GM23338 (cell line): ENCODE measurements at regions not wholly inside any gene's neighbourhood (a gene's known extent, or its start where the extent isn't known, plus 50 kb on each side); places are given as distances from the start of the nearest gene placed in this dataset.

ENCODE experiments used
- ATAC-seq: fragments of 200-7000 bp; cut with Tn5 transposase; 3 replicates; pipeline ENCODE4 v1.9.1; 2020
- DNase-seq: peaks from one replicate; pipeline ENCODE4 v3.0.0-alpha.2; 2015; ENCODE audit warnings: low spot score
- H2AFZ ChIP-seq: fragments of 200-600 bp; sonication (generic); 2 replicates; pipeline ENCODE4 v1.8.0; 2016; ENCODE audit warnings: antibody characterized with exemption, mild to moderate bottlenecking, moderate library complexity
- H3F3A ChIP-seq: fragments of 200-600 bp; sonication (generic); replicated peaks from 2 replicates; pipeline ENCODE4 v1.8.0; 2017; ENCODE audit warnings: antibody characterized with exemption, mixed run types, low read depth
- H3K27ac ChIP-seq: fragments of 200-600 bp; sonication (generic); 2 replicates; pipeline ENCODE4 v1.6.1; 2016; ENCODE audit warnings: low read depth
- H3K27me3 ChIP-seq: fragments of 200-600 bp; sonication (generic); 2 replicates; pipeline ENCODE4 v1.8.0; 2016; ENCODE audit warnings: mild to moderate bottlenecking, mixed run types, moderate library complexity; ENCODE audit not compliant: insufficient read depth
- H3K36me3 ChIP-seq: fragments of 200-600 bp; sonication (generic); 2 replicates; pipeline ENCODE4 v1.8.0; 2016; ENCODE audit warnings: mild to moderate bottlenecking; ENCODE audit not compliant: insufficient read depth
- H3K4me1 ChIP-seq: fragments of 200-600 bp; sonication (generic); 2 replicates; pipeline ENCODE4 v1.8.0; 2016; ENCODE audit warnings: mild to moderate bottlenecking, moderate library complexity; ENCODE audit not compliant: insufficient read depth
- H3K4me2 ChIP-seq: fragments of 200-600 bp; sonication (generic); 2 replicates; pipeline ENCODE4 v1.7.1; 2017; ENCODE audit warnings: mixed run types
- H3K4me3 ChIP-seq: fragments of 200-600 bp; sonication (generic); 2 replicates; pipeline ENCODE4 v1.6.1; 2016; ENCODE audit warnings: mixed run types
- H3K79me2 ChIP-seq: fragments of 200-600 bp; sonication (generic); replicated peaks from 2 replicates; pipeline ENCODE4 v1.8.0; 2017; ENCODE audit warnings: mild to moderate bottlenecking; ENCODE audit not compliant: insufficient read depth
- H3K9me2 ChIP-seq: fragments of 200-600 bp; sonication (generic); 2 replicates; pipeline ENCODE4 v1.8.0; 2017; ENCODE audit not compliant: insufficient read depth
- H4K20me1 ChIP-seq: fragments of 200-600 bp; sonication (generic); replicated peaks from 2 replicates; pipeline ENCODE4 v1.8.0; 2017; ENCODE audit warnings: mild to moderate bottlenecking; ENCODE audit not compliant: insufficient read depth
- H3K27ac Mint-ChIP-seq: 2 replicates; pipeline ENCODE4 v1.8.0; 2020; ENCODE audit warnings: inconsistent platforms, mild to moderate bottlenecking, moderate library complexity, mixed read lengths
- H3K27me3 Mint-ChIP-seq: 3 replicates; pipeline ENCODE4 v1.8.0; 2022; ENCODE audit warnings: low read depth, mild to moderate bottlenecking, moderate library complexity, mixed read lengths, inconsistent platforms; ENCODE audit not compliant: insufficient read depth, poor library complexity
- H3K36me3 Mint-ChIP-seq: 3 replicates; pipeline ENCODE4 v1.8.0; 2021; ENCODE audit warnings: low read depth, mild to moderate bottlenecking, inconsistent platforms, moderate library complexity, mixed read lengths
- H3K4me1 Mint-ChIP-seq: 3 replicates; pipeline ENCODE4 v1.8.0; 2020; ENCODE audit warnings: mild to moderate bottlenecking, inconsistent platforms, mixed read lengths
- H3K4me3 Mint-ChIP-seq: 3 replicates; pipeline ENCODE4 v1.8.0; 2021; ENCODE audit warnings: moderate library complexity, mild to moderate bottlenecking, inconsistent platforms, mixed read lengths
- H3K9me3 Mint-ChIP-seq: 3 replicates; pipeline ENCODE4 v1.8.0; 2020; ENCODE audit warnings: moderate library complexity, mild to moderate bottlenecking, inconsistent platforms, mixed read lengths
- CREB1 ChIP-seq: fragments of 250-450 bp; sonication (Bioruptor Pico); IDR thresholded peaks from 2 replicates; pipeline ENCODE4 v1.5.0; 2020; ENCODE audit warnings: low read depth, mild to moderate bottlenecking, moderate library complexity
- EZH2 ChIP-seq: fragments of 200-600 bp; sonication (generic); IDR thresholded peaks from one replicate; pipeline ENCODE4 v1.8.0; 2017; ENCODE audit warnings: antibody characterized with exemption, mild to moderate bottlenecking, low read depth; ENCODE audit not compliant: unreplicated experiment
- EZH2phosphoT487 ChIP-seq: fragments of 200-600 bp; sonication (generic); IDR thresholded peaks from one replicate; pipeline ENCODE4 v1.8.1; 2018; ENCODE audit warnings: antibody characterized with exemption; ENCODE audit not compliant: unreplicated experiment
- JUNB ChIP-seq: IDR thresholded peaks from one replicate; pipeline ENCODE4 v1.6.1; 2016; ENCODE audit warnings: antibody characterized with exemption; ENCODE audit not compliant: unreplicated experiment
- NANOG ChIP-seq: IDR thresholded peaks from 2 replicates; pipeline ENCODE4 v1.6.1; 2016; ENCODE audit warnings: antibody characterized with exemption, borderline replicate concordance
- POLR2AphosphoS5 ChIP-seq: IDR thresholded peaks from 2 replicates; pipeline ENCODE4 v1.6.1; 2016; ENCODE audit warnings: antibody characterized with exemption, low read depth
- STAT1 ChIP-seq: IDR thresholded peaks from one replicate; pipeline ENCODE4 v1.6.1; 2016; ENCODE audit warnings: antibody characterized with exemption; ENCODE audit not compliant: unreplicated experiment
- ZNF114 ChIP-seq: fragments of 250-450 bp; sonication (Bioruptor Pico); IDR thresholded peaks from 2 replicates; pipeline ENCODE4 v1.5.0; 2020; ENCODE audit warnings: mild to moderate bottlenecking, moderate library complexity
- ZNF331 ChIP-seq: fragments of 250-450 bp; sonication (Bioruptor Pico); IDR thresholded peaks from 2 replicates; pipeline ENCODE4 v1.5.0; 2020; ENCODE audit warnings: low read depth, mild to moderate bottlenecking, moderate library complexity
- TF ChIP-seq, protein P1 (sequence below): fragments of 250-450 bp; sonication (Bioruptor Pico); IDR thresholded peaks from 2 replicates; pipeline ENCODE4 v1.5.0; 2020; ENCODE audit warnings: mild to moderate bottlenecking, moderate library complexity
- TF ChIP-seq, protein P2 (sequence below), 2 experiments: fragments of 200-600 bp in 1 of 2; sonication (generic) in 1 of 2; conservative IDR thresholded peaks; 2 replicates each; pipeline versions ENCODE4 v1.5.1 to v1.6.1; 2016 to 2017; ENCODE audit warnings: antibody characterized with exemption in 2 of 2, low read depth in 2 of 2, mild to moderate bottlenecking in 2 of 2, moderate library complexity in 1 of 2
- TF ChIP-seq, protein P3 (sequence below): IDR thresholded peaks from 2 replicates; pipeline ENCODE4 v1.6.1; 2016; ENCODE audit warnings: antibody characterized with exemption
- TF ChIP-seq, protein P4 (sequence below): IDR thresholded peaks from one replicate; pipeline ENCODE4 v1.6.1; 2018; ENCODE audit warnings: antibody characterized with exemption; ENCODE audit not compliant: unreplicated experiment

DNA sequence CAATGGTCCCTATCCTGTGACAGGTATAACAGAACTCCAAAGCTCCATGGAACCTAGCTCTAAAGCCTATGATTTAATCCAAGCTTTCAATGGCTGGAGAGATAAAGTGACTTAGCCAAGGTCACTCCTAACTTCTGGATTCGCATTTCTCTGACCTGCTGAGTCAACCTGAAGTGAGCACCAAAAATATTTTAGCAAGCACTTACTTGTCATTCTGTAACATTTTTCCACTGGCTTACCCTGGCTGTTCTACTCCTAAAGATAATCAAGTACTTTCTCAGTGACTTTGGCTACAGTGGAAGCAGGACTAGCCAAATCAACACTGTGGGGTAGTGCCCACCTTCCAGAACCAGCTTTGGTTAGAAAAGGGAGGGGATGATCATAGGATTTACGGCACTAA, 188.3 kb downstream of the OGFRL1 start:
- peaks cover 4% of the 10 kb centered on the region for H3K27me3 Mint-ChIP-seq
- no peak overlapping the region for H3K4me2 ChIP-seq
- no peak overlapping the region for H3K27ac ChIP-seq
- H3K9me2 ChIP-seq: peaks cover 3% of the 10 kb centered on the region; the same call in 1 of the 2 replicates
- H3K36me3 ChIP-seq: no peaks in the 10 kb centered on the region
- peaks cover 22% of the 10 kb centered on the region for H3K4me1 Mint-ChIP-seq
- no peak for DNase-seq
- H3K36me3 Mint-ChIP-seq: no peaks in the 10 kb centered on the region
- no peak overlapping the region for H3K27ac Mint-ChIP-seq
- no peaks in the 10 kb centered on the region for H3K79me2 ChIP-seq
- TF ChIP-seq, protein P1, sequence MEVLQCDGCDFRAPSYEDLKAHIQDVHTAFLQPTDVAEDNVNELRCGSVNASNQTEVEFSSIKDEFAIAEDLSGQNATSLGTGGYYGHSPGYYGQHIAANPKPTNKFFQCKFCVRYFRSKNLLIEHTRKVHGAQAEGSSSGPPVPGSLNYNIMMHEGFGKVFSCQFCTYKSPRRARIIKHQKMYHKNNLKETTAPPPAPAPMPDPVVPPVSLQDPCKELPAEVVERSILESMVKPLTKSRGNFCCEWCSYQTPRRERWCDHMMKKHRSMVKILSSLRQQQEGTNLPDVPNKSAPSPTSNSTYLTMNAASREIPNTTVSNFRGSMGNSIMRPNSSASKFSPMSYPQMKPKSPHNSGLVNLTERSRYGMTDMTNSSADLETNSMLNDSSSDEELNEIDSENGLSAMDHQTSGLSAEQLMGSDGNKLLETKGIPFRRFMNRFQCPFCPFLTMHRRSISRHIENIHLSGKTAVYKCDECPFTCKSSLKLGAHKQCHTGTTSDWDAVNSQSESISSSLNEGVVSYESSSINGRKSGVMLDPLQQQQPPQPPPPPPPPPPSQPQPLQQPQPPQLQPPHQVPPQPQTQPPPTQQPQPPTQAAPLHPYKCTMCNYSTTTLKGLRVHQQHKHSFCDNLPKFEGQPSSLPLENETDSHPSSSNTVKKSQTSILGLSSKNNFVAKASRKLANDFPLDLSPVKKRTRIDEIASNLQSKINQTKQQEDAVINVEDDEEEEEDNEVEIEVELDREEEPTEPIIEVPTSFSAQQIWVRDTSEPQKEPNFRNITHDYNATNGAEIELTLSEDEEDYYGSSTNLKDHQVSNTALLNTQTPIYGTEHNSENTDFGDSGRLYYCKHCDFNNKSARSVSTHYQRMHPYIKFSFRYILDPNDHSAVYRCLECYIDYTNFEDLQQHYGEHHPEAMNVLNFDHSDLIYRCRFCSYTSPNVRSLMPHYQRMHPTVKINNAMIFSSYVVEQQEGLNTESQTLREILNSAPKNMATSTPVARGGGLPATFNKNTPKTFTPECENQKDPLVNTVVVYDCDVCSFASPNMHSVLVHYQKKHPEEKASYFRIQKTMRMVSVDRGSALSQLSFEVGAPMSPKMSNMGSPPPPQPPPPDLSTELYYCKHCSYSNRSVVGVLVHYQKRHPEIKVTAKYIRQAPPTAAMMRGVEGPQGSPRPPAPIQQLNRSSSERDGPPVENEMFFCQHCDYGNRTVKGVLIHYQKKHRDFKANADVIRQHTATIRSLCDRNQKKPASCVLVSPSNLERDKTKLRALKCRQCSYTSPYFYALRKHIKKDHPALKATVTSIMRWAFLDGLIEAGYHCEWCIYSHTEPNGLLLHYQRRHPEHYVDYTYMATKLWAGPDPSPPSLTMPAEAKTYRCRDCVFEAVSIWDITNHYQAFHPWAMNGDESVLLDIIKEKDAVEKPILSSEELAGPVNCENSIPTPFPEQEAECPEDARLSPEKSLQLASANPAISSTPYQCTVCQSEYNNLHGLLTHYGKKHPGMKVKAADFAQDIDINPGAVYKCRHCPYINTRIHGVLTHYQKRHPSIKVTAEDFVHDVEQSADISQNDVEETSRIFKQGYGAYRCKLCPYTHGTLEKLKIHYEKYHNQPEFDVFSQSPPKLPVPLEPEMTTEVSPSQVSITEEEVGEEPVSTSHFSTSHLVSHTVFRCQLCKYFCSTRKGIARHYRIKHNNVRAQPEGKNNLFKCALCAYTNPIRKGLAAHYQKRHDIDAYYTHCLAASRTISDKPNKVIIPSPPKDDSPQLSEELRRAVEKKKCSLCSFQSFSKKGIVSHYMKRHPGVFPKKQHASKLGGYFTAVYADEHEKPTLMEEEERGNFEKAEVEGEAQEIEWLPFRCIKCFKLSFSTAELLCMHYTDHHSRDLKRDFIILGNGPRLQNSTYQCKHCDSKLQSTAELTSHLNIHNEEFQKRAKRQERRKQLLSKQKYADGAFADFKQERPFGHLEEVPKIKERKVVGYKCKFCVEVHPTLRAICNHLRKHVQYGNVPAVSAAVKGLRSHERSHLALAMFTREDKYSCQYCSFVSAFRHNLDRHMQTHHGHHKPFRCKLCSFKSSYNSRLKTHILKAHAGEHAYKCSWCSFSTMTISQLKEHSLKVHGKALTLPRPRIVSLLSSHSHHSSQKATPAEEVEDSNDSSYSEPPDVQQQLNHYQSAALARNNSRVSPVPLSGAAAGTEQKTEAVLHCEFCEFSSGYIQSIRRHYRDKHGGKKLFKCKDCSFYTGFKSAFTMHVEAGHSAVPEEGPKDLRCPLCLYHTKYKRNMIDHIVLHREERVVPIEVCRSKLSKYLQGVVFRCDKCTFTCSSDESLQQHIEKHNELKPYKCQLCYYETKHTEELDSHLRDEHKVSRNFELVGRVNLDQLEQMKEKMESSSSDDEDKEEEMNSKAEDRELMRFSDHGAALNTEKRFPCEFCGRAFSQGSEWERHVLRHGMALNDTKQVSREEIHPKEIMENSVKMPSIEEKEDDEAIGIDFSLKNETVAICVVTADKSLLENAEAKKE (CRISPR knock-in tag): no peak
- no peak for TF ChIP-seq POLR2AphosphoS5
- TF ChIP-seq EZH2: no peak
- no peak for TF ChIP-seq JUNB
- no peak for TF ChIP-seq CREB1 (CRISPR knock-in tag)
- TF ChIP-seq, protein P2, sequence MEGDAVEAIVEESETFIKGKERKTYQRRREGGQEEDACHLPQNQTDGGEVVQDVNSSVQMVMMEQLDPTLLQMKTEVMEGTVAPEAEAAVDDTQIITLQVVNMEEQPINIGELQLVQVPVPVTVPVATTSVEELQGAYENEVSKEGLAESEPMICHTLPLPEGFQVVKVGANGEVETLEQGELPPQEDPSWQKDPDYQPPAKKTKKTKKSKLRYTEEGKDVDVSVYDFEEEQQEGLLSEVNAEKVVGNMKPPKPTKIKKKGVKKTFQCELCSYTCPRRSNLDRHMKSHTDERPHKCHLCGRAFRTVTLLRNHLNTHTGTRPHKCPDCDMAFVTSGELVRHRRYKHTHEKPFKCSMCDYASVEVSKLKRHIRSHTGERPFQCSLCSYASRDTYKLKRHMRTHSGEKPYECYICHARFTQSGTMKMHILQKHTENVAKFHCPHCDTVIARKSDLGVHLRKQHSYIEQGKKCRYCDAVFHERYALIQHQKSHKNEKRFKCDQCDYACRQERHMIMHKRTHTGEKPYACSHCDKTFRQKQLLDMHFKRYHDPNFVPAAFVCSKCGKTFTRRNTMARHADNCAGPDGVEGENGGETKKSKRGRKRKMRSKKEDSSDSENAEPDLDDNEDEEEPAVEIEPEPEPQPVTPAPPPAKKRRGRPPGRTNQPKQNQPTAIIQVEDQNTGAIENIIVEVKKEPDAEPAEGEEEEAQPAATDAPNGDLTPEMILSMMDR (conservative IDR thresholded peaks at IDR 0.05; ENCODE audit: low read depth in 2 of 2): no peak
- TF ChIP-seq, protein P3, sequence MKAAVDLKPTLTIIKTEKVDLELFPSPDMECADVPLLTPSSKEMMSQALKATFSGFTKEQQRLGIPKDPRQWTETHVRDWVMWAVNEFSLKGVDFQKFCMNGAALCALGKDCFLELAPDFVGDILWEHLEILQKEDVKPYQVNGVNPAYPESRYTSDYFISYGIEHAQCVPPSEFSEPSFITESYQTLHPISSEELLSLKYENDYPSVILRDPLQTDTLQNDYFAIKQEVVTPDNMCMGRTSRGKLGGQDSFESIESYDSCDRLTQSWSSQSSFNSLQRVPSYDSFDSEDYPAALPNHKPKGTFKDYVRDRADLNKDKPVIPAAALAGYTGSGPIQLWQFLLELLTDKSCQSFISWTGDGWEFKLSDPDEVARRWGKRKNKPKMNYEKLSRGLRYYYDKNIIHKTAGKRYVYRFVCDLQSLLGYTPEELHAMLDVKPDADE: no peak
- no peak for TF ChIP-seq STAT1
- no peak for TF ChIP-seq ZNF331 (CRISPR knock-in tag)
- TF ChIP-seq, protein P4, sequence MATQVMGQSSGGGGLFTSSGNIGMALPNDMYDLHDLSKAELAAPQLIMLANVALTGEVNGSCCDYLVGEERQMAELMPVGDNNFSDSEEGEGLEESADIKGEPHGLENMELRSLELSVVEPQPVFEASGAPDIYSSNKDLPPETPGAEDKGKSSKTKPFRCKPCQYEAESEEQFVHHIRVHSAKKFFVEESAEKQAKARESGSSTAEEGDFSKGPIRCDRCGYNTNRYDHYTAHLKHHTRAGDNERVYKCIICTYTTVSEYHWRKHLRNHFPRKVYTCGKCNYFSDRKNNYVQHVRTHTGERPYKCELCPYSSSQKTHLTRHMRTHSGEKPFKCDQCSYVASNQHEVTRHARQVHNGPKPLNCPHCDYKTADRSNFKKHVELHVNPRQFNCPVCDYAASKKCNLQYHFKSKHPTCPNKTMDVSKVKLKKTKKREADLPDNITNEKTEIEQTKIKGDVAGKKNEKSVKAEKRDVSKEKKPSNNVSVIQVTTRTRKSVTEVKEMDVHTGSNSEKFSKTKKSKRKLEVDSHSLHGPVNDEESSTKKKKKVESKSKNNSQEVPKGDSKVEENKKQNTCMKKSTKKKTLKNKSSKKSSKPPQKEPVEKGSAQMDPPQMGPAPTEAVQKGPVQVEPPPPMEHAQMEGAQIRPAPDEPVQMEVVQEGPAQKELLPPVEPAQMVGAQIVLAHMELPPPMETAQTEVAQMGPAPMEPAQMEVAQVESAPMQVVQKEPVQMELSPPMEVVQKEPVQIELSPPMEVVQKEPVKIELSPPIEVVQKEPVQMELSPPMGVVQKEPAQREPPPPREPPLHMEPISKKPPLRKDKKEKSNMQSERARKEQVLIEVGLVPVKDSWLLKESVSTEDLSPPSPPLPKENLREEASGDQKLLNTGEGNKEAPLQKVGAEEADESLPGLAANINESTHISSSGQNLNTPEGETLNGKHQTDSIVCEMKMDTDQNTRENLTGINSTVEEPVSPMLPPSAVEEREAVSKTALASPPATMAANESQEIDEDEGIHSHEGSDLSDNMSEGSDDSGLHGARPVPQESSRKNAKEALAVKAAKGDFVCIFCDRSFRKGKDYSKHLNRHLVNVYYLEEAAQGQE: no peak
- TF ChIP-seq NANOG: no peak
- TF ChIP-seq EZH2phosphoT487: no peak
- no peak for TF ChIP-seq ZNF114 (CRISPR knock-in tag)
- H3K4me3 ChIP-seq: no peak overlapping the region
- H3K4me3 Mint-ChIP-seq: no peak overlapping the region
- H2AFZ ChIP-seq: 0 out of 2 replicates have a peak overlapping the region, but pooled peaks have one; percentile 28
- no peaks in the 10 kb centered on the region for H3F3A ChIP-seq
- H3K9me3 Mint-ChIP-seq: no peaks in the 10 kb centered on the region
- no peaks in the 10 kb centered on the region for H3K27me3 ChIP-seq
- no peak for ATAC-seq
- H4K20me1 ChIP-seq: no peaks in the 10 kb centered on the region
- peaks cover 25% of the 10 kb centered on the region; the same call in 1 of the 2 replicates for H3K4me1 ChIP-seq
